ENCODE measurements at regions not wholly inside any gene's neighbourhood (a gene's known extent, or its start where the extent isn't known, plus 50 kb on each side); places are given as distances from the start of the nearest gene placed in this dataset.

DNA sequence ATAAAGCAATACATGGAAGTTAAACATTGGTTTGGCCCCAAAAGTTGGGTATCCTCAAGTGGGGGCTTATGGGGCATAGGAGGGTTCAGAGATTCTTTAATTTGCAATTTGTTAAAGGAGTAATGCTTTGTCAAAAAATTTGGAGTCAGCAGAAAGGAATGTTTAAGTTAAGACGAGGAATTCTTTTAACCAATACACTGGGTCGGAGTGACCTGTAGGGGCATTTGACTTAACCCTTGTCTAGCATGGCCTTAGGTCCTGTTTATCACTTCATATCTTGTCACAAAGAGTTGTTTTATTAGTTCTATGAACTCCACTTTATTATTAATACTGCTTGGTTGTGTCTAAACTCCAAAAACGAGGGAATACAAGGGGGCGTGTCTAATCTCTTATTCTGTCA lies 656.1 kb upstream of the RORB start:
- DNase-seq = no peak
- H3K36me3 ChIP-seq (replicated peaks in 1 of 2; ENCODE audit: control insufficient read depth in 1 of 2, insufficient read depth in 2 of 2, low read length in 2 of 2) = no peaks in the 10 kb centered on the region
- no peak overlapping the region for H3K9ac ChIP-seq (ENCODE audit: insufficient read depth, low read length, poor library complexity, severe bottlenecking)
- TF ChIP-seq CTCF (IDR thresholded peaks at IDR 0.05) = no peak
- 100% methylated on average over 1 of the region's 4 CpGs for WGBS (ENCODE audit: insufficient coverage)
- H2AFZ ChIP-seq (ENCODE audit: insufficient read depth, low read depth, low read length, poor library complexity, severe bottlenecking) = no peak overlapping the region
- no peaks in the 10 kb centered on the region for H4K20me1 ChIP-seq (ENCODE audit: insufficient read depth, low read length)
- no peak overlapping the region for H3K4me3 ChIP-seq (replicated peaks in 1 of 3; ENCODE audit: low read depth in 2 of 3, low read length in 3 of 3)
- H3K27me3 Mint-ChIP-seq (ENCODE audit: low read depth in 3 of 3) = peaks cover 0 to 2% (median 0%) of the 10 kb centered on the region in 3 donors
- intact Hi-C loops (cut with micrococcal nuclease) = no loop called here
- H3K4me1 Mint-ChIP-seq = no peaks in the 10 kb centered on the region
- no peaks in the 10 kb centered on the region for H3K9me3 ChIP-seq (replicated peaks in 1 of 2; ENCODE audit: control insufficient read depth in 1 of 2, insufficient read depth in 1 of 2, low read length in 2 of 2)
- no peaks in the 10 kb centered on the region for H3K36me3 Mint-ChIP-seq
- H3K27ac Mint-ChIP-seq = no peak overlapping the region
- no peaks in the 10 kb centered on the region for H3K27me3 ChIP-seq (ENCODE audit: control insufficient read depth in 2 of 2, insufficient read depth in 2 of 2, low read length in 2 of 2)
- peaks cover 0 to 3% (median 0%) of the 10 kb centered on the region in 7 donors for H3K9me3 Mint-ChIP-seq
- no peak overlapping the region for H3K4me2 ChIP-seq (replicated peaks; ENCODE audit: extremely low read depth, low read length, poor library complexity, severe bottlenecking)
- H3K27ac ChIP-seq (ENCODE audit: low read depth in 1 of 2, low read length in 2 of 2) = no peak overlapping the region
- H3K4me1 ChIP-seq (ENCODE audit: control insufficient read depth in 1 of 2, insufficient read depth in 2 of 2, low read length in 2 of 2) = no peaks in the 10 kb centered on the region
- H3K4me3 Mint-ChIP-seq = no peak overlapping the region
- no peaks in the 10 kb centered on the region for H3K79me2 ChIP-seq (ENCODE audit: insufficient read depth, low read length)

- Histone ChIP-seq H3K4me3 (replicated peaks in 1 of 3; ENCODE audit: low read depth in 2 of 3, low read length in 3 of 3) (no peak overlapping the region), H3K4me2 (replicated peaks; ENCODE audit: extremely low read depth, low read length, poor library complexity, severe bottlenecking) (no peak overlapping the region), H2AFZ (ENCODE audit: insufficient read depth, low read depth, low read length, poor library complexity, severe bottlenecking) (no peak overlapping the region), H4K20me1 (ENCODE audit: insufficient read depth, low read length) (no peaks in the 10 kb centered on the region), H3K9me3 (replicated peaks in 1 of 2; ENCODE audit: control insufficient read depth in 1 of 2, insufficient read depth in 1 of 2, low read length in 2 of 2) (no peaks in the 10 kb centered on the region), H3K27me3 (ENCODE audit: control insufficient read depth in 2 of 2, insufficient read depth in 2 of 2, low read length in 2 of 2) (no peaks in the 10 kb centered on the region), H3K9ac (ENCODE audit: insufficient read depth, low read length, poor library complexity, severe bottlenecking) (no peak overlapping the region), H3K36me3 (replicated peaks in 1 of 2; ENCODE audit: control insufficient read depth in 1 of 2, insufficient read depth in 2 of 2, low read length in 2 of 2) (no peaks in the 10 kb centered on the region), H3K79me2 (ENCODE audit: insufficient read depth, low read length) (no peaks in the 10 kb centered on the region), H3K4me1 (ENCODE audit: control insufficient read depth in 1 of 2, insufficient read depth in 2 of 2, low read length in 2 of 2) (no peaks in the 10 kb centered on the region), H3K27ac (ENCODE audit: low read depth in 1 of 2, low read length in 2 of 2) (no peak overlapping the region)
- peaks cover 0 to 2% (median 0%) of the 10 kb centered on the region in 3 donors for H3K27me3 Mint-ChIP-seq (ENCODE audit: low read depth in 3 of 3)
- peaks cover 0 to 4% (median 0%) of the 10 kb centered on the region in 7 donors for H3K9me3 Mint-ChIP-seq
- no peak for TF ChIP-seq CTCF (IDR thresholded peaks at IDR 0.05)
- intact Hi-C loops (cut with micrococcal nuclease) = no loop called here
- no peaks in the 10 kb centered on the region for H3K36me3 Mint-ChIP-seq
- H3K27ac Mint-ChIP-seq = no peak overlapping the region
- DNase-seq = no peak
- WGBS (ENCODE audit: insufficient coverage) = 93% methylated on average over 2 of the region's 4 CpGs
- H3K4me3 Mint-ChIP-seq = no peak overlapping the region
- no peaks in the 10 kb centered on the region for H3K4me1 Mint-ChIP-seq
These were observed 653.0 kb upstream of the RORB start for GRCh38 chr9:73844135-73844534.

Data from CD14-positive monocyte (primary cell).